Ectodermal cell (in vitro differentiated cells): ENCODE measurements at regions not wholly inside any gene's neighbourhood (a gene's known extent, or its start where the extent isn't known, plus 50 kb on each side); places are given as distances from the start of the nearest gene placed in this dataset.

ENCODE experiments used
- H3K27ac ChIP-seq: 2 replicates; pipeline ENCODE4 v1.7.0; 2013; ENCODE audit warnings: mild to moderate bottlenecking, low read depth, low read length; ENCODE audit not compliant: insufficient read depth, poor library complexity, severe bottlenecking
- H3K27me3 ChIP-seq: 2 replicates; pipeline ENCODE4 v1.7.0; 2013; ENCODE audit warnings: mild to moderate bottlenecking, low read length; ENCODE audit not compliant: insufficient read depth, control insufficient read depth, poor library complexity, severe bottlenecking
- H3K36me3 ChIP-seq: one replicate; pipeline ENCODE4 v1.7.0; 2013; ENCODE audit warnings: low read length; ENCODE audit not compliant: control insufficient read depth, insufficient read depth
- H3K4me1 ChIP-seq: one replicate; pipeline ENCODE4 v1.7.0; 2013; ENCODE audit warnings: low read length; ENCODE audit not compliant: control insufficient read depth, insufficient read depth
- H3K4me3 ChIP-seq: 2 replicates; pipeline ENCODE4 v1.7.0; 2013; ENCODE audit warnings: low read depth, low read length, control low read depth; ENCODE audit not compliant: insufficient read depth
- H3K9me3 ChIP-seq: 2 replicates; pipeline ENCODE4 v1.7.0; 2013; ENCODE audit warnings: mild to moderate bottlenecking, low read length, moderate library complexity; ENCODE audit not compliant: control insufficient read depth
- WGBS, 2 experiments: methylation state at CpG; one replicate each; pipeline ENCODE4 v1.1.7; 2013; ENCODE audit warnings: missing lambda C conversion rate in 2 of 2; 5-methylcytosine and 5-hydroxymethylcytosine counted together

DNA sequence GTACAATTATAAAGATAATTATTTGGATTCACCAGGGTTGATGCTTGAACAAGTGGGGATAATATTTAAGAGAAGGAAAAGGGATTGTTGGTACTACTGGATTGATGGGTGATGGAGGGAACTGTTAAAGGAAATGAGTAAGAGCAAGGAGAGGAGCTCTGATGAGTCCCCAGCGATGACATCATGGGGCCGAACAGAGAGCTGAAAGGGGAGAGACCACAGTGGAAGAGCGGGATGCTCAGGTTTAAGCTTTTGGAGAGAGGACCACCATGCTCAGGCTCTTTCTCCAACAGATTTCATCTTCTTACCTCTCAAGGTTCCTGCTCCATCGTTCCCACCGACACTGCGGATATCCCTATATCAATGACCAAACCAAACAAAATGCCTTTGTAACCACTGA lies 568.7 kb downstream of the ETS1 start:
- H3K4me3 ChIP-seq: no peak overlapping the region
- H3K27ac ChIP-seq: no peak overlapping the region
- H3K4me1 ChIP-seq: no peaks in the 10 kb centered on the region
- H3K27me3 ChIP-seq: no peaks in the 10 kb centered on the region
- no peaks in the 10 kb centered on the region for H3K36me3 ChIP-seq
- H3K9me3 ChIP-seq: no peaks in the 10 kb centered on the region
- 94 to 95% methylated on average over 6 of the region's 6 CpGs for WGBS, 2 experiments

- 86 to 98% methylated on average over 2 of the region's 2 CpGs for WGBS, 2 experiments
- no peaks in the 10 kb centered on the region for H3K36me3 ChIP-seq
- H3K27me3 ChIP-seq: no peaks in the 10 kb centered on the region
- H3K9me3 ChIP-seq: no peaks in the 10 kb centered on the region
- no peak overlapping the region for H3K4me3 ChIP-seq
- no peak overlapping the region for H3K27ac ChIP-seq
- no peaks in the 10 kb centered on the region for H3K4me1 ChIP-seq
Measured at GRCh38 chr11:128005562-128005961, 581.8 kb downstream of the ETS1 start.

DNA sequence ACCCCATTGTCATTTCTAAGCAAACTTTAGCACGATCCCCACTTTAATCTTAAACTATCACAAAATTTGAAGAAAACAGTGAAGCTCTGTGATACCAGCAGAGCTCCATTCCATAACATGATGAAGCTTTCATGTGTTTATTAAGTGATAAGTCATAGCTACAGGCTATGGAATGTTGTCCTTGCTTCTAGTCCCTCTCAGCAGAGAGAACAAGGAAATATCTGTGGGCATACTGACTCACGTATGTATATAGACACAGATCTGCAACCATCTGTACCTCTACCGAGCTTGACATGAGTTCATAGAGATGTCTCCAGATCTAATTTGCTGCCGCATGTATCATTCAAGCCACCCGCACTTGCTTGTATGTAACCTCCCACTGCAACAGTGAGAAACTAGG lies 588.9 kb downstream of the ETS1 start:
- no peaks in the 10 kb centered on the region for H3K27me3 ChIP-seq
- no peak overlapping the region for H3K27ac ChIP-seq
- no peaks in the 10 kb centered on the region for H3K4me1 ChIP-seq
- WGBS, 2 experiments: 95 to 97% methylated on average over 5 of the region's 5 CpGs
- no peak overlapping the region for H3K4me3 ChIP-seq
- H3K9me3 ChIP-seq: no peaks in the 10 kb centered on the region
- no peaks in the 10 kb centered on the region for H3K36me3 ChIP-seq

DNA sequence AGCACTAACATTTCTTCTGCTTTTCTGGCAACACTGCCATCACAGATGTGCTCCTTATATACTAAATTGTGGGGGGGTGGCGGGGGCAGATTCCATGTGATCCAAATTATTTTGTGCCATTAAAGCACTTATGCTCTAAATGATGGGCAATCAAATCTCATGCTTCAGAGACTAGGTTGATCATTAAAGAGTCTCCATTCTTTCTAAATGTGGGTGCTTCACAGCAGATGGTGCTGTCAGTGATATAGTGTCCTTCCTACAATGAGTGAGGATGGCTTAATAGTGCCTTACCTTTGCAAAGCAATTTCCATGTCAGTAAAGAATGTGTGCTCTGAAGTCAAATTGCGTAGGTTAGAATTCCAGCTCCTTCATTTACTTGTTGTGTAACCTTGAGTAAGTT lies 589.8 kb downstream of the ETS1 start:
- Histone ChIP-seq H3K36me3 (no peaks in the 10 kb centered on the region), H3K27ac (no peak overlapping the region), H3K4me1 (no peaks in the 10 kb centered on the region), H3K9me3 (no peaks in the 10 kb centered on the region), H3K4me3 (no peak overlapping the region), H3K27me3 (no peaks in the 10 kb centered on the region)
- WGBS, 2 experiments: 94 to 100% methylated on average over 1 to 2 of the region's 2 CpGs

DNA sequence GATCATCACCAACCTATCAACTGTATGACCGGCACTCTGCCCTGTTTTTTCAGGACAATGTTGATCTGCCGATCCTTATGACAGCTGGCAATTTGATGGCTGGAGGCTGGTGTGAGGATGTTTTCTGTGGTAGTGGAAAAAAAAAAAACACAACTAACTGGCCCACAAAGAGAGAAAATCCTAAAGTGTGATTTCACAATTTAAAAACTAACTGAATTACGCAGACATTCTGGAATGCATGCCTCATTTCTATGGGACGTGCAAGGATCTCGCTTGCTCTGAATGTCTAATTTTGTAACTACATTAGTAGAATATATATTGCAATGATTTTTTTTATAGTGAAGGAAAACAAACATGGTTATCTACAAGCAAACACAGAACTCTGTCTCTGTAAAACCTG lies 590.5 kb downstream of the ETS1 start:
- Histone ChIP-seq H3K27ac (no peak overlapping the region), H3K4me3 (no peak overlapping the region), H3K4me1 (no peaks in the 10 kb centered on the region), H3K36me3 (no peaks in the 10 kb centered on the region), H3K9me3 (no peaks in the 10 kb centered on the region), H3K27me3 (no peaks in the 10 kb centered on the region)
- WGBS, 2 experiments: 97 to 100% methylated on average over 1 to 3 of the region's 5 CpGs

DNA sequence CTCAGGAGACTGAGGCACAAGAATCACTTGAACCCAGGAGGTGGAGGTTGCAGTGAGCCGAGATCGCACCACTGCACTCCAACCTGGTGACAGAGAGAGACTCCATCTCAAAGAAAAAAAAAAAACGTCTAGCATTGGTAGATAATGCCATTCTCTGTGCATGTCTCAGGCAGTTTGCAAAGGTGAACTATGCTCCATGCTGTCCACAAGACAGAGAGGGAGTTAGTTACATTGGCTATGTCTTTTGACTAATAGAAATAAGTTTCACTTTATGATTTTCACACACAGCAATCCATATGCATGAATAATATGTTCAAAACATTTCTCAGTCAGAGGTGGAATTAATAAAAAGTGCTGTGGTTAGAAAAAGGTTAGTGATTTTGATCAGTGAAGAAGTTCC lies 591.4 kb downstream of the ETS1 start:
- Histone ChIP-seq H3K27ac (no peak overlapping the region), H3K4me1 (no peaks in the 10 kb centered on the region), H3K27me3 (no peaks in the 10 kb centered on the region), H3K9me3 (no peaks in the 10 kb centered on the region), H3K36me3 (no peaks in the 10 kb centered on the region), H3K4me3 (no peak overlapping the region)
- 87 to 93% methylated on average over 3 of the region's 3 CpGs for WGBS, 2 experiments

DNA sequence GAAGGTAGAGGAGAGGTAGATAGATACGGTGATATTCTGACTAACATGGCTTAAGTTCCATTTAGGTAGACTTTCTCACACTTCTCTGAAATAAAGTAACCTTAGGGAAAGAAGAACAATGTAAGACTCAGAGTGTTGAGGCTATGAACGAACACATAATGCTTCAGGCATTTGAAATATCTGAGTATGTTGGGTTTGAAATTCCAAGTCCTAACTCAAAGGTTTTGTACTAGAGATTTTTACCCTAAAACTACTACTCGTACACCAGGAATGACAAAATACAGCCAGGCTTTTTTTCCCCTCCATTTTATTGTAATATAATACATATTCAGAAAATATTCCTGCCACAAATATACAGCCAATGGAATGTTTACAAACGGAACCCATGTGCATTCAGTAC lies 592.6 kb downstream of the ETS1 start:
- Histone ChIP-seq H3K27me3 (no peaks in the 10 kb centered on the region), H3K4me1 (no peaks in the 10 kb centered on the region), H3K4me3 (no peak overlapping the region), H3K27ac (no peak overlapping the region), H3K9me3 (no peaks in the 10 kb centered on the region), H3K36me3 (no peaks in the 10 kb centered on the region)
- 85 to 91% methylated on average over 4 of the region's 4 CpGs for WGBS, 2 experiments

DNA sequence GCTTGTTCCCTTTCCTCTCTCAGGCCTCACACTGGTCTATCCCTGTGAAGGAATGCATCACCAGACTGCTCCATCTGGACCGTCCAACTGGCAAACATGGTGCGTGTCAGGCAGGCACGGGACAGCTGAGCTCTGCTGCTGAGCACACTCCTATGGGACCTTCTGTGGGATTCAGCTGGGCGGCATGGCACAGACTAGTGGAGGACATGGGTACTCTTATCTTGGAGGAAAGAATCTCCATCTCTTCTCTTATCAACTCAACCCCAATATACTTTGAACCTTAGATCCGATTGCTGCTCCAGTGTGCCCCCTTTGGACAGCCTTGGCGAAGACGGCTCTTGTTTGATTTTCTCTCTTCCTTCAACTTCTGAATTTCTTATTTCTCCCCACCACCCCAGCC lies 593.6 kb downstream of the ETS1 start:
- Histone ChIP-seq H3K9me3 (no peaks in the 10 kb centered on the region), H3K27ac (no peak overlapping the region), H3K4me3 (no peak overlapping the region), H3K36me3 (no peaks in the 10 kb centered on the region), H3K4me1 (no peaks in the 10 kb centered on the region), H3K27me3 (no peaks in the 10 kb centered on the region)
- 94 to 96% methylated on average over 7 of the region's 7 CpGs for WGBS, 2 experiments

- Histone ChIP-seq H3K36me3 (no peaks in the 10 kb centered on the region), H3K4me3 (no peak overlapping the region), H3K27ac (no peak overlapping the region), H3K27me3 (no peaks in the 10 kb centered on the region), H3K4me1 (no peaks in the 10 kb centered on the region), H3K9me3 (no peaks in the 10 kb centered on the region)
- 86 to 88% methylated on average over 5 of the region's 5 CpGs for WGBS, 2 experiments
Measured at GRCh38 chr11:127993281-127993680, 594.1 kb downstream of the ETS1 start.

DNA sequence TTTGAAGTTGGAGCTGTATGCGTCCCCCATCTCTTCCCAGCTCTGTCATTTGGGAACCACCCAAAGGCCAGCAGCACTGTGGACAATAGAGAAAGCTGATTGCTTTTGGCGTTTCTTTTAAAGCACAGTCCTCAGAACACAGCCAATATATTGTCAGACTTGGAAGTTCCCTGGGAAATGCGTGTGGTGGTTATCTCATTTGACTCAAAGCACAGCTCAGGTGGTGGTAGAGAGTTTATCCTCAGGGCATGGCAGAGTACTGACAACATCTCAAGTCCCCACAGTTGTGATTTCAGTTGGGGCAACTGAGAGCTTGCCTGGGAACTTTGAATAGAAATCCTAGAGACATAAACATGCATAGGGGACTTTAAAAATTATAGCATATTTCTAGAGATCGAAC lies 601.3 kb downstream of the ETS1 start:
- no peaks in the 10 kb centered on the region for H3K36me3 ChIP-seq
- no peak overlapping the region for H3K4me3 ChIP-seq
- H3K9me3 ChIP-seq: no peaks in the 10 kb centered on the region
- H3K4me1 ChIP-seq: no peaks in the 10 kb centered on the region
- H3K27me3 ChIP-seq: no peaks in the 10 kb centered on the region
- WGBS, 2 experiments: 91 to 98% methylated on average over 4 of the region's 4 CpGs
- H3K27ac ChIP-seq: no peak overlapping the region

DNA sequence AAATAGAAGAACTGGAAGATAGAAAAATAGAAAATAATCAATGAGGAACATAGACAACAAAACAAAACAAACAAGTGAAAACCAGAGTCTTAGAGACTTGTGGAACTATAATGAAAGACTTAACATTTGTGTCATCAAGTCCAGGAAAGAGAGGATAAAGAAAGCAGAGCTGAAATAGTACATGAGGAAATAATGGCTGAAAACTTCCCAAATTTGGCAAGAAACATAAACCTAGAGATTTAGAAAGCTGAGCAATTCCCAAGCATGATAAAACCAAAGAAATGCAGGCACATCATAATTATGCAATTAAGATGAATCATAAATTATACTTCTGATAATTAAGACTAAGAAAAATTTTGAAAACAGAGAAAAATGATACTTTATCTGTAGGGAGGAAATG lies 614.5 kb downstream of the ETS1 start:
- Histone ChIP-seq H3K36me3 (no peaks in the 10 kb centered on the region), H3K27ac (no peak overlapping the region), H3K4me1 (no peaks in the 10 kb centered on the region), H3K4me3 (no peak overlapping the region), H3K9me3 (no peaks in the 10 kb centered on the region), H3K27me3 (no peaks in the 10 kb centered on the region)
